ENCODE measurements at regions not wholly inside any gene's neighbourhood (a gene's known extent, or its start where the extent isn't known, plus 50 kb on each side); places are given as distances from the start of the nearest gene placed in this dataset.
A peak's percentile ranks its signal among the peaks of the same experiment; 100 is the strongest.

GRCh38 chr1:99566290-99567021 lies 79.5 kb upstream of the PALMD start (continued):
- no peak for TF ChIP-seq ZNF615 (CRISPR knock-in tag; IDR thresholded peaks at IDR 0.05; ENCODE audit: borderline replicate concordance)
- TF ChIP-seq POLR2AphosphoS2 (IDR thresholded peaks at IDR 0.05; ENCODE audit: low read depth, low read length) = no peak
- TF ChIP-seq MED1 (CRISPR knock-in tag; IDR thresholded peaks at IDR 0.05) = peak; percentile 86
- TF ChIP-seq RELA (CRISPR knock-in tag; IDR thresholded peaks at IDR 0.05) = no peak
- no peak for TF ChIP-seq BRD4 (CRISPR knock-in tag; IDR thresholded peaks at IDR 0.05)
- TF ChIP-seq ZNF224 (CRISPR knock-in tag; IDR thresholded peaks at IDR 0.05) = no peak
- TF ChIP-seq SIX4 (CRISPR knock-in tag; IDR thresholded peaks at IDR 0.05) = 0 out of 2 replicates have a peak, but pooled peaks have one; percentile 22
- no peak for TF ChIP-seq ZNF550 (CRISPR knock-in tag; IDR thresholded peaks at IDR 0.05; ENCODE audit: borderline replicate concordance)
- no peak for TF ChIP-seq ELF4 (CRISPR knock-in tag; IDR thresholded peaks at IDR 0.05; ENCODE audit: borderline replicate concordance)
- TF ChIP-seq FOXA3 (CRISPR knock-in tag; IDR thresholded peaks at IDR 0.05) = peak; percentile 77
- peak; percentile 97 for TF ChIP-seq ZMYM4 (CRISPR knock-in tag; IDR thresholded peaks at IDR 0.05)
- TF ChIP-seq TEAD2 (CRISPR knock-in tag; IDR thresholded peaks at IDR 0.05) = no peak
- TF ChIP-seq SKI (IDR thresholded peaks at IDR 0.05; ENCODE audit: partially characterized antibody) = peak; percentile 87
- TF ChIP-seq, protein P1, sequence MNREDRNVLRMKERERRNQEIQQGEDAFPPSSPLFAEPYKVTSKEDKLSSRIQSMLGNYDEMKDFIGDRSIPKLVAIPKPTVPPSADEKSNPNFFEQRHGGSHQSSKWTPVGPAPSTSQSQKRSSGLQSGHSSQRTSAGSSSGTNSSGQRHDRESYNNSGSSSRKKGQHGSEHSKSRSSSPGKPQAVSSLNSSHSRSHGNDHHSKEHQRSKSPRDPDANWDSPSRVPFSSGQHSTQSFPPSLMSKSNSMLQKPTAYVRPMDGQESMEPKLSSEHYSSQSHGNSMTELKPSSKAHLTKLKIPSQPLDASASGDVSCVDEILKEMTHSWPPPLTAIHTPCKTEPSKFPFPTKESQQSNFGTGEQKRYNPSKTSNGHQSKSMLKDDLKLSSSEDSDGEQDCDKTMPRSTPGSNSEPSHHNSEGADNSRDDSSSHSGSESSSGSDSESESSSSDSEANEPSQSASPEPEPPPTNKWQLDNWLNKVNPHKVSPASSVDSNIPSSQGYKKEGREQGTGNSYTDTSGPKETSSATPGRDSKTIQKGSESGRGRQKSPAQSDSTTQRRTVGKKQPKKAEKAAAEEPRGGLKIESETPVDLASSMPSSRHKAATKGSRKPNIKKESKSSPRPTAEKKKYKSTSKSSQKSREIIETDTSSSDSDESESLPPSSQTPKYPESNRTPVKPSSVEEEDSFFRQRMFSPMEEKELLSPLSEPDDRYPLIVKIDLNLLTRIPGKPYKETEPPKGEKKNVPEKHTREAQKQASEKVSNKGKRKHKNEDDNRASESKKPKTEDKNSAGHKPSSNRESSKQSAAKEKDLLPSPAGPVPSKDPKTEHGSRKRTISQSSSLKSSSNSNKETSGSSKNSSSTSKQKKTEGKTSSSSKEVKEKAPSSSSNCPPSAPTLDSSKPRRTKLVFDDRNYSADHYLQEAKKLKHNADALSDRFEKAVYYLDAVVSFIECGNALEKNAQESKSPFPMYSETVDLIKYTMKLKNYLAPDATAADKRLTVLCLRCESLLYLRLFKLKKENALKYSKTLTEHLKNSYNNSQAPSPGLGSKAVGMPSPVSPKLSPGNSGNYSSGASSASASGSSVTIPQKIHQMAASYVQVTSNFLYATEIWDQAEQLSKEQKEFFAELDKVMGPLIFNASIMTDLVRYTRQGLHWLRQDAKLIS (CRISPR knock-in tag; IDR thresholded peaks at IDR 0.05) = no peak
- TF ChIP-seq CENPT (CRISPR knock-in tag; IDR thresholded peaks at IDR 0.05; ENCODE audit: low read depth) = no peak
- peak; percentile 53 for TF ChIP-seq HOXA3 (CRISPR knock-in tag; IDR thresholded peaks at IDR 0.05)
- TF ChIP-seq SRF (IDR thresholded peaks at IDR 0.05; ENCODE audit: low read depth, low read length) = no peak
- no peak for TF ChIP-seq ZNF251 (CRISPR knock-in tag; IDR thresholded peaks at IDR 0.05)
- TF ChIP-seq, protein P2, sequence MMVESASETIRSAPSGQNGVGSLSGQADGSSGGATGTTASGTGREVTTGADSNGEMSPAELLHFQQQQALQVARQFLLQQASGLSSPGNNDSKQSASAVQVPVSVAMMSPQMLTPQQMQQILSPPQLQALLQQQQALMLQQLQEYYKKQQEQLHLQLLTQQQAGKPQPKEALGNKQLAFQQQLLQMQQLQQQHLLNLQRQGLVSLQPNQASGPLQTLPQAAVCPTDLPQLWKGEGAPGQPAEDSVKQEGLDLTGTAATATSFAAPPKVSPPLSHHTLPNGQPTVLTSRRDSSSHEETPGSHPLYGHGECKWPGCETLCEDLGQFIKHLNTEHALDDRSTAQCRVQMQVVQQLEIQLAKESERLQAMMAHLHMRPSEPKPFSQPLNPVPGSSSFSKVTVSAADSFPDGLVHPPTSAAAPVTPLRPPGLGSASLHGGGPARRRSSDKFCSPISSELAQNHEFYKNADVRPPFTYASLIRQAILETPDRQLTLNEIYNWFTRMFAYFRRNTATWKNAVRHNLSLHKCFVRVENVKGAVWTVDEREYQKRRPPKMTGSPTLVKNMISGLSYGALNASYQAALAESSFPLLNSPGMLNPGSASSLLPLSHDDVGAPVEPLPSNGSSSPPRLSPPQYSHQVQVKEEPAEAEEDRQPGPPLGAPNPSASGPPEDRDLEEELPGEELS (CRISPR knock-in tag; IDR thresholded peaks at IDR 0.05) = peak; percentile 92
- TF ChIP-seq, protein P3, sequence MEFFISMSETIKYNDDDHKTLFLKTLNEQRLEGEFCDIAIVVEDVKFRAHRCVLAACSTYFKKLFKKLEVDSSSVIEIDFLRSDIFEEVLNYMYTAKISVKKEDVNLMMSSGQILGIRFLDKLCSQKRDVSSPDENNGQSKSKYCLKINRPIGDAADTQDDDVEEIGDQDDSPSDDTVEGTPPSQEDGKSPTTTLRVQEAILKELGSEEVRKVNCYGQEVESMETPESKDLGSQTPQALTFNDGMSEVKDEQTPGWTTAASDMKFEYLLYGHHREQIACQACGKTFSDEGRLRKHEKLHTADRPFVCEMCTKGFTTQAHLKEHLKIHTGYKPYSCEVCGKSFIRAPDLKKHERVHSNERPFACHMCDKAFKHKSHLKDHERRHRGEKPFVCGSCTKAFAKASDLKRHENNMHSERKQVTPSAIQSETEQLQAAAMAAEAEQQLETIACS (CRISPR knock-in tag; IDR thresholded peaks at IDR 0.05) = no peak
- no peak for TF ChIP-seq BCLAF1 (IDR thresholded peaks at IDR 0.05)
- TF ChIP-seq HMG20B (CRISPR knock-in tag; conservative IDR thresholded peaks at IDR 0.05) = 0 out of 2 replicates have a peak, but pooled peaks have one; percentile 30
